Spleen (tissue), 7 donors: ENCODE measurements at regions not wholly inside any gene's neighbourhood (a gene's known extent, or its start where the extent isn't known, plus 50 kb on each side); places are given as distances from the start of the nearest gene placed in this dataset.

Experiments used
- CTCF ChIP-seq, 11 experiments: fragments of 200-600 bp in 7 of 11; fragments of 450-650 bp in 4 of 11; sonication (generic) in 4 of 11; IDR thresholded peaks in 8 of 11; conservative IDR thresholded peaks in 3 of 11; 1 replicate in 7 of 11; 2 replicates in 4 of 11; pipeline versions ENCODE4 v1.4.0 to v1.8.0; 2016 to 2021; ENCODE audit warnings: antibody characterized with exemption in 11 of 11, inconsistent platforms in 4 of 11, mild to moderate bottlenecking in 1 of 11
- POLR2A ChIP-seq, 3 donors: fragments of 450-650 bp; IDR thresholded peaks; one replicate each; pipeline ENCODE4 v1.5.1; 2017; ENCODE audit warnings: antibody characterized with exemption in 3 of 3, mild to moderate bottlenecking in 1 of 3
- donor health status: DM: no; HTN: no; CAD: no; lungs with moderate emphysema.
- donor health status: DM: no; HTN: no; CAD: no.
- donor health status: DM: no; HTN: no; CAD: no.

GRCh38 chr2:109065391-109065734, 63.6 kb upstream of the SH3RF3 start:
- TF ChIP-seq CTCF (IDR thresholded peaks at IDR 0.05 in 8 of 11, conservative IDR thresholded peaks at IDR 0.05 in 3 of 11) (no peak), POLR2A (IDR thresholded peaks at IDR 0.05) (no peak)
